ENCODE measurements at regions not wholly inside any gene's neighbourhood (a gene's known extent, or its start where the extent isn't known, plus 50 kb on each side); places are given as distances from the start of the nearest gene placed in this dataset.

- no peak for DNase-seq (ENCODE audit: low spot score)
These were observed 306.7 kb downstream of the EMP1 start for GRCh38 chr12:13503094-13503835.

- DNase-seq (ENCODE audit: low spot score), result no peak
These were observed 302.5 kb downstream of the EMP1 start for GRCh38 chr12:13499008-13499407.

GRCh38 chr12:13496111-13496510, 299.6 kb downstream of the EMP1 start:
- no peak for DNase-seq (ENCODE audit: low spot score)

GRCh38 chr12:13489246-13489645, 292.7 kb downstream of the EMP1 start:
- DNase-seq (ENCODE audit: low spot score), result no peak

GRCh38 chr12:13487326-13487725, 290.8 kb downstream of the EMP1 start:
- no peak for DNase-seq (ENCODE audit: low spot score)

GRCh38 chr12:13486794-13487193, 290.3 kb downstream of the EMP1 start:
- DNase-seq (ENCODE audit: low spot score), result no peak

- DNase-seq (ENCODE audit: low spot score), result no peak
These were observed 282.2 kb downstream of the EMP1 start for GRCh38 chr12:13478650-13479181.

GRCh38 chr12:13474381-13474780, 277.9 kb downstream of the EMP1 start:
- DNase-seq (ENCODE audit: low spot score), result no peak

- DNase-seq (ENCODE audit: low spot score), result peak; percentile 33
These were observed 276.2 kb downstream of the EMP1 start for GRCh38 chr12:13472690-13473089.

GRCh38 chr12:13471471-13471870, 274.9 kb downstream of the EMP1 start:
- no peak for DNase-seq (ENCODE audit: low spot score)

- DNase-seq (ENCODE audit: low spot score), result no peak
These were observed 269.1 kb downstream of the EMP1 start for GRCh38 chr12:13465635-13466034.

- DNase-seq (ENCODE audit: low spot score), result no peak
These were observed 266.7 kb downstream of the EMP1 start for GRCh38 chr12:13463189-13463588.

GRCh38 chr12:13462450-13462849, 265.9 kb downstream of the EMP1 start:
- no peak for DNase-seq (ENCODE audit: low spot score)

- DNase-seq (ENCODE audit: low spot score), result no peak
These were observed 259.2 kb downstream of the EMP1 start for GRCh38 chr12:13455778-13456144.

GRCh38 chr12:13454991-13455777, 258.7 kb downstream of the EMP1 start:
- no peak for DNase-seq (ENCODE audit: low spot score)

GRCh38 chr12:13452955-13453570, 256.5 kb downstream of the EMP1 start:
- no peak for DNase-seq (ENCODE audit: low spot score)

GRCh38 chr12:13451776-13452175, 255.2 kb downstream of the EMP1 start:
- DNase-seq (ENCODE audit: low spot score), result no peak

GRCh38 chr12:13450231-13451080, 253.9 kb downstream of the EMP1 start:
- DNase-seq (ENCODE audit: low spot score), result no peak

- DNase-seq (ENCODE audit: low spot score), result no peak
These were observed 247.6 kb downstream of the EMP1 start for GRCh38 chr12:13444076-13444475.

GRCh38 chr12:13443498-13443897, 247.0 kb downstream of the EMP1 start:
- no peak for DNase-seq (ENCODE audit: low spot score)

- DNase-seq (ENCODE audit: low spot score), result no peak
These were observed 246.5 kb downstream of the EMP1 start for GRCh38 chr12:13443028-13443427.

- no peak for DNase-seq (ENCODE audit: low spot score)
These were observed 245.9 kb downstream of the EMP1 start for GRCh38 chr12:13442457-13442856.
